HCT116 (cell line): ENCODE measurements at regions not wholly inside any gene's neighbourhood (a gene's known extent, or its start where the extent isn't known, plus 50 kb on each side); places are given as distances from the start of the nearest gene placed in this dataset.

Experiments
- ATF3 ChIP-seq: IDR thresholded peaks from 2 replicates; pipeline ENCODE4 v1.6.1; 2012
- CTCF ChIP-seq, 3 experiments: fragments of 200-600 bp in 1 of 3; sonication (generic) in 1 of 3; IDR thresholded peaks in 2 of 3; conservative IDR thresholded peaks in 1 of 3; 2 replicates each; pipeline ENCODE4 v1.5.1; 2012 to 2017; ENCODE audit warnings: low read depth in 2 of 3, low read length in 2 of 3, antibody characterized with exemption in 1 of 3, borderline replicate concordance in 1 of 3, control low read depth in 1 of 3, mild to moderate bottlenecking in 1 of 3, mixed read lengths in 1 of 3, mixed run types in 1 of 3, moderate library complexity in 1 of 3; ENCODE audit not compliant: insufficient read depth in 1 of 3
- EZH2 ChIP-seq: fragments of 200-600 bp; sonication (generic); IDR thresholded peaks from 2 replicates; pipeline ENCODE4 v1.6.1; 2017; ENCODE audit warnings: antibody characterized with exemption, mixed run types
- EZH2phosphoT487 ChIP-seq: fragments of 200-600 bp; IDR thresholded peaks from 2 replicates; pipeline ENCODE4 v1.6.1; 2018; ENCODE audit warnings: antibody characterized with exemption, borderline replicate concordance
- POLR2A ChIP-seq: IDR thresholded peaks from 2 replicates; pipeline ENCODE4 v1.7.0; 2011; ENCODE audit warnings: borderline replicate concordance; ENCODE audit not compliant: insufficient read depth, insufficient read length; ENCODE audit errors: extremely low read depth
- POLR2AphosphoS5 ChIP-seq: IDR thresholded peaks from 2 replicates; pipeline ENCODE4 v1.6.1; 2011; ENCODE audit warnings: mild to moderate bottlenecking, low read depth, low read length, moderate library complexity
- RAD21 ChIP-seq: IDR thresholded peaks from 2 replicates; pipeline ENCODE4 v1.6.1; 2012; ENCODE audit warnings: low read depth, mild to moderate bottlenecking
- REST ChIP-seq: IDR thresholded peaks from 2 replicates; pipeline ENCODE4 v1.6.1; 2012; ENCODE audit warnings: low read depth
- SP1 ChIP-seq: IDR thresholded peaks from 2 replicates; pipeline ENCODE4 v1.6.1; 2012; ENCODE audit warnings: low read depth
- YY1 ChIP-seq: IDR thresholded peaks from 2 replicates; pipeline ENCODE4 v1.6.1; 2011; ENCODE audit warnings: low read length, low read depth, moderate library complexity, mild to moderate bottlenecking; ENCODE audit not compliant: insufficient replicate concordance; ENCODE audit errors: extremely low read depth
- ZBTB33 ChIP-seq: IDR thresholded peaks from 2 replicates; pipeline ENCODE4 v1.6.1; 2011; ENCODE audit warnings: mild to moderate bottlenecking, low read length, moderate library complexity; ENCODE audit not compliant: insufficient replicate concordance; ENCODE audit errors: extremely low read depth
- ZNF274 ChIP-seq: fragments of 200-500 bp; sonication (Bioruptor generic); IDR thresholded peaks from 2 replicates; pipeline ENCODE4 v1.6.1; 2014; ENCODE audit warnings: mild to moderate bottlenecking, low read depth, low read length, inconsistent platforms

GRCh38 chr1:4052657-4053056 is 152.6 kb upstream of the C1orf174 start:
- TF ChIP-seq YY1 (no peak), CTCF (IDR thresholded peaks at IDR 0.05 in 2 of 3, conservative IDR thresholded peaks at IDR 0.05 in 1 of 3; ENCODE audit: borderline replicate concordance in 1 of 3, insufficient read depth in 1 of 3, low read depth in 2 of 3, low read length in 2 of 3) (no peak), POLR2A (no peak), EZH2 (no peak), ZNF274 (no peak), REST (no peak), ZBTB33 (no peak), SP1 (no peak), RAD21 (no peak), POLR2AphosphoS5 (no peak), ATF3 (no peak), EZH2phosphoT487 (no peak)
